HepG2 (cell line): ENCODE measurements at regions not wholly inside any gene's neighbourhood (a gene's known extent, or its start where the extent isn't known, plus 50 kb on each side); places are given as distances from the start of the nearest gene placed in this dataset.

ENCODE experiments used
- ATAC-seq: fragments of 200-7000 bp; cut with Tn5 transposase; 3 replicates; pipeline ENCODE4 v1.9.1; 2020; ENCODE audit warnings: mild to moderate bottlenecking, moderate library complexity
- BruUV-seq: library from RNA; stranded (reverse); fragments of 400-500 nt; replicated peaks from 2 replicates; lab custom pipeline; 2021; lab: Mats Ljungman, UMichigan
- CTCF ChIA-PET: fragments of 300-600 bp; formaldehyde crosslinking; extraction: SDS; loops from one replicate; lab custom pipeline; 2021; ENCODE audit warnings: low total read pairs, inconsistent platforms, low intra/inter-chr PET ratio; lab: Yijun Ruan, JAX
- POLR2A ChIA-PET: fragments of 350-600 bp; sonication (Branson Sonifier 250); formaldehyde crosslinking; loops from one replicate; lab custom pipeline; 2020; ENCODE audit warnings: antibody characterized with exemption, inconsistent platforms; lab: Yijun Ruan, JAX
- DNase-seq: peaks from one replicate; pipeline ENCODE4 v3.0.0-alpha.2; 2015; ENCODE audit warnings: low spot score
- FAIRE-seq: peaks from 3 replicates; lab custom pipeline; 2011; peaks lifted over from hg19 to GRCh38; lab: Jason Lieb, UNC
- H2AFZ ChIP-seq: one replicate; pipeline ENCODE4 v1.6.1; 2011; ENCODE audit warnings: low read length, inconsistent platforms
- H3K27ac ChIP-seq: fragments of 300-600 bp; 3 replicates; pipeline ENCODE4 v1.8.0; 2011; ENCODE audit warnings: mixed run types, mild to moderate bottlenecking, mixed read lengths, low read length, inconsistent platforms; ENCODE audit not compliant: insufficient read depth; ENCODE audit errors: extremely low read length
- H3K27me3 ChIP-seq, 2 experiments: fragments of 200-600 bp in 1 of 2; 2 replicates in 1 of 2; 3 replicates in 1 of 2; pipeline versions ENCODE4 v1.6.0 to v1.8.0; 2011; ENCODE audit warnings: low read length in 2 of 2, mild to moderate bottlenecking in 2 of 2, moderate library complexity in 2 of 2, inconsistent platforms in 1 of 2; ENCODE audit not compliant: insufficient read depth in 2 of 2, control insufficient read depth in 1 of 2
- H3K36me3 ChIP-seq, 2 experiments: fragments of 200-600 bp in 1 of 2; replicated peaks in 1 of 2; 2 replicates in 1 of 2; 3 replicates in 1 of 2; pipeline versions ENCODE4 v1.5.1 to v1.8.0; 2011; ENCODE audit warnings: low read length in 2 of 2, inconsistent platforms in 1 of 2; ENCODE audit not compliant: insufficient read depth in 2 of 2, control insufficient read depth in 1 of 2
- H3K4me1 ChIP-seq: 2 replicates; pipeline ENCODE4 v1.5.1; 2012; ENCODE audit warnings: low read length, inconsistent platforms; ENCODE audit not compliant: insufficient read depth
- H3K4me2 ChIP-seq: 2 replicates; pipeline ENCODE4 v1.6.0; 2011; ENCODE audit warnings: low read depth, low read length, inconsistent platforms
- H3K4me3 ChIP-seq, 3 experiments: fragments of 200-600 bp in 1 of 3; sonication (generic), shearing (Covaris generic) in 1 of 3; replicated peaks in 1 of 3; 2 replicates each; pipeline ENCODE4 v1.5.1; 2011 to 2016; ENCODE audit warnings: low read length in 3 of 3, inconsistent platforms in 2 of 3, low read depth in 2 of 3, mild to moderate bottlenecking in 2 of 3, control low read depth in 1 of 3, mixed read lengths in 1 of 3; ENCODE audit not compliant: insufficient read depth in 1 of 3
- H3K79me2 ChIP-seq: one replicate; pipeline ENCODE4 v1.6.1; 2011; ENCODE audit warnings: low read length, inconsistent platforms; ENCODE audit not compliant: insufficient read depth
- H3K9ac ChIP-seq: 2 replicates; pipeline ENCODE4 v1.6.0; 2011; ENCODE audit warnings: mild to moderate bottlenecking, low read depth, low read length, inconsistent platforms; ENCODE audit not compliant: insufficient read depth
- H3K9me3 ChIP-seq: 2 replicates; pipeline ENCODE4 v1.5.1; 2012; ENCODE audit warnings: mild to moderate bottlenecking, low read length
- H4K20me1 ChIP-seq: 2 replicates; pipeline ENCODE4 v1.6.0; 2011; ENCODE audit warnings: inconsistent platforms, mild to moderate bottlenecking, low read length, moderate library complexity; ENCODE audit not compliant: insufficient read depth
- AKAP8 ChIP-seq: sonication (generic); formaldehyde crosslinking; IDR thresholded peaks from 2 replicates; pipeline ENCODE4 v1.5.1; 2020; ENCODE audit warnings: mild to moderate bottlenecking, missing genetic modification reagents
- ATRX ChIP-seq: sonication (generic); formaldehyde crosslinking; IDR thresholded peaks from 2 replicates; pipeline ENCODE4 v1.4.0; 2020; ENCODE audit warnings: missing genetic modification reagents, borderline replicate concordance
- BHLHE40 ChIP-seq: IDR thresholded peaks from 2 replicates; pipeline ENCODE4 v1.6.1; 2011; ENCODE audit warnings: low read length, improper control_type of control experiment
- LBX2 ChIP-seq: sonication (generic); formaldehyde crosslinking; IDR thresholded peaks from 2 replicates; pipeline ENCODE4 v1.5.0; 2020; ENCODE audit warnings: missing genetic modification reagents, mild to moderate bottlenecking, borderline replicate concordance
- MAFG ChIP-seq: sonication (generic); formaldehyde crosslinking; IDR thresholded peaks from 2 replicates; pipeline ENCODE4 v1.5.1; 2020; ENCODE audit warnings: mild to moderate bottlenecking, missing genetic modification reagents
- ONECUT2 ChIP-seq: sonication (generic); formaldehyde crosslinking; IDR thresholded peaks from 2 replicates; pipeline ENCODE4 v1.4.0; 2020; ENCODE audit warnings: missing genetic modification reagents
- SMAD3 ChIP-seq: sonication (generic); formaldehyde crosslinking; IDR thresholded peaks from 2 replicates; pipeline ENCODE4 v1.4.0; 2020; ENCODE audit warnings: missing genetic modification reagents
- XRCC5 ChIP-seq: fragments of 200-400 bp; formaldehyde crosslinking; optimal IDR thresholded peaks from 2 replicates; pipeline ENCODE3; 2017; ENCODE audit warnings: mild to moderate bottlenecking, low read length
- ZNF317 ChIP-seq: sonication (generic); formaldehyde crosslinking; IDR thresholded peaks from 2 replicates; pipeline ENCODE4 v1.5.0; 2020; ENCODE audit warnings: mild to moderate bottlenecking, missing genetic modification reagents
- ZNF615 ChIP-seq: sonication (generic); formaldehyde crosslinking; IDR thresholded peaks from 2 replicates; pipeline ENCODE4 v1.5.0; 2020; ENCODE audit warnings: mild to moderate bottlenecking, missing genetic modification reagents, borderline replicate concordance
- ZNF619 ChIP-seq: sonication (generic); formaldehyde crosslinking; IDR thresholded peaks from 2 replicates; pipeline ENCODE4 v1.4.0; 2020; ENCODE audit warnings: mild to moderate bottlenecking, missing genetic modification reagents
- WGBS: methylation state at CpG from one replicate; pipeline ENCODE4 v1.1.6; 2017; ENCODE audit warnings: low lambda C conversion rate; 5-methylcytosine and 5-hydroxymethylcytosine counted together
- in situ Hi-C: cut with HindIII; loops from 2 replicates; pipeline ENCODE4 v1.10.0; 2017; ENCODE audit warnings: low pct_unique_long_range_greater_than_20kb; ENCODE audit not compliant: extremely low pct_ligation_motif_present
- intact Hi-C: fragments of 100-400 bp; cut with micrococcal nuclease; formaldehyde crosslinking; loops from one replicate; pipeline ENCODE4 v1.10.0; 2022; ENCODE audit not compliant: unreplicated experiment
- TF ChIP-seq, protein P1 (sequence below): IDR thresholded peaks from 2 replicates; pipeline ENCODE4 v1.6.1; 2016; ENCODE audit warnings: missing compliant biosample characterization, missing genetic modification reagents, borderline replicate concordance
- TF ChIP-seq, protein P2 (sequence below): sonication (generic); formaldehyde crosslinking; IDR thresholded peaks from 2 replicates; pipeline ENCODE4 v1.8.0; 2022; ENCODE audit warnings: missing genetic modification reagents, low read depth, mild to moderate bottlenecking, borderline replicate concordance

GRCh38 chr11:87894961-87895360, 280.3 kb downstream of the RAB38 start:
- H3K4me1 ChIP-seq: 0 out of 2 replicates have a peak, but pooled peaks cover 12% of the 10 kb centered on the region
- ChIA-PET CTCF (no interaction called here), POLR2A (no interaction called here)
- no peak overlapping the region for H2AFZ ChIP-seq
- H4K20me1 ChIP-seq: no peaks in the 10 kb centered on the region
- no peak for ATAC-seq
- WGBS: 0% methylated on average over 1 of the region's 1 CpG
- no peak for FAIRE-seq
- H3K36me3 ChIP-seq: no peaks in the 10 kb centered on the region
- intact Hi-C loops (no loop called here), in situ Hi-C loops (no loop called here)
- no peaks in the 10 kb centered on the region for H3K79me2 ChIP-seq
- no peak for DNase-seq
- H3K27me3 ChIP-seq: no peaks in the 10 kb centered on the region
- TF ChIP-seq ZNF619 (CRISPR knock-in tag): no peak
- no peak for TF ChIP-seq LBX2
- TF ChIP-seq BHLHE40: no peak
- no peak for TF ChIP-seq AKAP8 (CRISPR knock-in tag)
- no peak for TF ChIP-seq ONECUT2
- TF ChIP-seq ATRX (CRISPR knock-in tag): no peak
- TF ChIP-seq, protein P1, sequence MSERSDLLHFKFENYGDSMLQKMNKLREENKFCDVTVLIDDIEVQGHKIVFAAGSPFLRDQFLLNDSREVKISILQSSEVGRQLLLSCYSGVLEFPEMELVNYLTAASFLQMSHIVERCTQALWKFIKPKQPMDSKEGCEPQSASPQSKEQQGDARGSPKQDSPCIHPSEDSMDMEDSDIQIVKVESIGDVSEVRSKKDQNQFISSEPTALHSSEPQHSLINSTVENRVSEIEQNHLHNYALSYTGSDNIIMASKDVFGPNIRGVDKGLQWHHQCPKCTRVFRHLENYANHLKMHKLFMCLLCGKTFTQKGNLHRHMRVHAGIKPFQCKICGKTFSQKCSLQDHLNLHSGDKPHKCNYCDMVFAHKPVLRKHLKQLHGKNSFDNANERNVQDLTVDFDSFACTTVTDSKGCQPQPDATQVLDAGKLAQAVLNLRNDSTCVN: no peak
- no peak for TF ChIP-seq MAFG (CRISPR knock-in tag)
- TF ChIP-seq, protein P2, sequence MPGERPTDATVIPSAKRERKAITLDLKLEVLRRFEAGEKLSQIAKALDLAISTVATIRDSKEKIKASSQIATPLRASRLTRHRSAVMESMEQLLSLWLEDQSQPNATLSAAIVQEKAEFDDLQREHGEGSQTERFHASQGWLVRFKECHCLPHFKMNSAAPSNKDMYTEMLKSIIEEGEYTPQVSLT: no peak
- no peak for TF ChIP-seq XRCC5
- TF ChIP-seq ZNF317 (CRISPR knock-in tag): no peak
- TF ChIP-seq ZNF615: no peak
- no peak for TF ChIP-seq SMAD3 (CRISPR knock-in tag)
- no peak overlapping the region for H3K4me3 ChIP-seq
- no peak overlapping the region for H3K27ac ChIP-seq
- H3K4me2 ChIP-seq: no peak overlapping the region
- BruUV-seq: no TSS peak
- H3K9ac ChIP-seq: no peak overlapping the region
- no peaks in the 10 kb centered on the region for H3K9me3 ChIP-seq
